Tongue (tissue), 1 donor: ENCODE measurements at regions not wholly inside any gene's neighbourhood (a gene's known extent, or its start where the extent isn't known, plus 50 kb on each side); places are given as distances from the start of the nearest gene placed in this dataset.
"Not testable (repeated sequence)": the region's sequence is repeated elsewhere in the genome, so short reads cannot be mapped to it uniquely, and the experiment has no call there.

ENCODE experiments used
- DNase-seq: peaks from one replicate; pipeline ENCODE4 v3.0.0-alpha.2; 2015

- no peak for DNase-seq
These were observed 1043.3 kb upstream of the CDH6 start for GRCh38 chr5:30150231-30150630.

GRCh38 chr5:30149526-30149925 is 1044.0 kb upstream of the CDH6 start:
- DNase-seq, result no peak

DNA sequence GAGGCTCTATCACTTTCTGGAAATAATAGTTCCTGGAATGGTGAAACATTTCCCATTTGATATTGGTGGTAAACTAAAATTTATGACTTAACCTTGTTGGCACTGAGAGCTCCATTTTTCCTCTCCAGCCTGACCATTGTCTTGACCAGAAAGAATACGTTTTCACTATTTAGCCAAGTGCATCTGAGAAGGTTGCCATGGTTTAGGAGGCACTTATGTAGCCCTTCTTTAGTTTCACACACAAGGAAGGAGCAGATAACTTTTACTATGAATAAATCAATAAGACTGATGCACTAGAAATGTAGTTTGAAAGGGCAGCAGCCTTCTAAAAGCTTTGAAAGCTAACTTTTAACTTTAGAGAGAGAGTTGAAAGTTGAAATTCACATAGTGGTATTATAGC is 1045.5 kb upstream of the CDH6 start:
- DNase-seq, result no peak

- not testable (repeated sequence) for DNase-seq
These were observed 1049.4 kb upstream of the CDH6 start for GRCh38 chr5:30144059-30144458.

DNA sequence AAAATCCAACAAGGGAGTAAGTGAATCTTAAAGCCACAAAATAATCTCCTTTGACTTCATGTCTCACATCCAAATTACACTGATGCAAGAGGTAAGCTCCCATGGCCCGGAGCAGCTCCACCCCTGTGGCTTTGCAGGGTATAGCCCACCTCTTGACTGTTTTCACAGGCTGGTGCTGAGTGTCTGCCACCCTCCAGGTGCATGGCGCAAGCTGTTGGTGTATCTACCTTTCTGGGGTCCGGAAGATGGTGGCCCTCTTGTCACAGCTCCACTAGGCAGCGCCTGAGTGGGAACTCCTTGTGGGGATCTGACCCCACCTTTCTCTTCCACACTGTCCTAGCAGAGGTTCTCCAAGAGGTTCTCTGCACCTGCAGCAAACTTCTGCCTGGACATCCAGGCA is 1051.1 kb upstream of the CDH6 start:
- DNase-seq, result no peak

DNA sequence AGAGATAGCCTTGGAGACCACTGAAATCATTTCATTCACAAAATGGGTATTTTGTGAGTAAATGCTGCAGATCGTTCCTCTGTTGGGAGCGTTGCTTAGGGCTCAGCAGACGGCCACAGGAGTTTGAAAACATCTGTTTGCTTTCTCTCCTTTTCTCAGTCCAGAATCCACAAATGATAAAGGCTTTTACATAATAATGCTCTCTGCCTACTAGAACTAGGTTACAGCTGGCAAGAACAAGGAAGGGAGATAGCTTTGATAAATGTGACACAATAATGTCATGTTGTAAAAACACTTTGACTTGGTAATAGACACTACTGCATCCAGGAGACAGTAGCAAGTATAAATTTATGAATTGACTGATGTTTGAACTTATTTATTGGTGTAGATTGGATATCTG is 1072.4 kb upstream of the CDH6 start:
- no peak for DNase-seq

DNA sequence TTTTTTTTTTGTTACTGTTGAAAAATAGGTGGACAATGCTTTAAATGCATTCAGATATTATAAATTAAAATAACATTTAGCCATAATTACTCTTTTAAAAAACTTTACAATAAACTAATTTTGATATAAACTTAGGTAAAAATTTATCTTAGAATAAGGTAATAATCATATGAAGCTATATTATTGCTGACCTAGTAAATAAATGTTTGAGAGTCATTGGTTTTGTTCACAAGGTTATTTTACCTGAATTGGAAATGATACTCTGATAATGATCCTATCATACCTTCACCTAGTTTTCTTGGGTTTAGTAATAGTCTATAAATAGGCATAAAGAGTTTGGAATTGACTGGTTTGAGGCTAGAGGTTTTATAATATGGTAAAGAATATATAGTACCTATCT is 1076.4 kb upstream of the CDH6 start:
- DNase-seq, result no peak

- DNase-seq, result no peak
These were observed 1079.9 kb upstream of the CDH6 start for GRCh38 chr5:30113542-30113941.

DNA sequence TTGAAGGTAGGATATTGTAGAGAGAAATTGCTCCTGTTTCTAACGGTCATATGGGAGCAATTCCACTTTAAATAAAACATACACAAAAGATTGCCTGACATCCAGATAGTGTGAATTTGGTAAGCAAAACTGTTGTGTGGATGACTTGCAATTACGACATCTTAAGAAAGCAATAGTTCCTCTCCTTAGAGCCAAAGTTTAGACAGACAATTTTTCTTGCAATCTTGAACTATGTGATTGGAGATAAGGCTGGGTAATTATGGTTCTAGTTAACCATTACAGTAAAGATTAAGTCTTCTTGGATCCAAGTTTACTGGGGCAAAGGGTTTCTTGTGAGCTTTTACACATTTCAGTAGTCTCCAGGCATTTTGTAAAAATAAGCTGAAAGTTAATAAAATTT is 1080.6 kb upstream of the CDH6 start:
- no peak for DNase-seq

DNA sequence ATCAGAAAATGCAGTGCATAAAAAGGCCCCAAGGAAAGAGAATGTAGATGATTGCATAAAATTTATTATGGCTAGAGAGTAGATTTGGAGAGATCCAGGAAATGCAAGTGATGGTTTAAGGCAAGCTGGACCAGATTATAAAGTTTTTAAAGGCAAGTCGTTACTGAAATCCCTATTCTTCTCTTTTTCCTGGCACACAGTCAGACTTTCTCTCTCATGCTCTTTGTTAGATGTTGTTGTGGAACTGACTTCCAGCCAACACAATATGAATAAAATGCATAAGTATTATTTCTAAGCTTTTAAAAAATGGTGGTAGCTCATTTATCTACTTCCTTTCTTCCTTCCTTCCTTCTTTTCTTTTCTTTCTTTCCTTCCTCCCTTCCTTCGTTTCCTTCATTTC is 1085.4 kb upstream of the CDH6 start:
- no peak for DNase-seq

DNA sequence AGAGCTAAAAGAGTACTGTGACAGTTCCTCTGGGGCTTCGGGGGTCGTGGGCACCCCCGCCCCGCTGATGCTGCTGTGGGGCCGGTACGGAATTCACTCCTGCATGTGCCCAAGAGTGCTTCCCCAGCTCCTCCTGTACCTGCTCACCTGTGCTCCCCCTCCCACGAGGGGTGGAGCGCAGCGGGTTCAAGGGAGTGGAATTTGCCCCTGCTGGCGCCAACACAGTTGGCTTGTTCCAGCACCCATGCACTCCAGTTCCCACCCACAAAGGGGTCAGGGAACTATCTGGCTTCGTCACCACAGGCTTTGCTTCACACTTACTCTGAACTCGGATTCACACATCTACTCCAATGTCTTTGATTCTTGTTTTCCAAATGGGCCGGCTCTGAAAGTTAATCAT is 1086.9 kb upstream of the CDH6 start:
- DNase-seq, result no peak

DNA sequence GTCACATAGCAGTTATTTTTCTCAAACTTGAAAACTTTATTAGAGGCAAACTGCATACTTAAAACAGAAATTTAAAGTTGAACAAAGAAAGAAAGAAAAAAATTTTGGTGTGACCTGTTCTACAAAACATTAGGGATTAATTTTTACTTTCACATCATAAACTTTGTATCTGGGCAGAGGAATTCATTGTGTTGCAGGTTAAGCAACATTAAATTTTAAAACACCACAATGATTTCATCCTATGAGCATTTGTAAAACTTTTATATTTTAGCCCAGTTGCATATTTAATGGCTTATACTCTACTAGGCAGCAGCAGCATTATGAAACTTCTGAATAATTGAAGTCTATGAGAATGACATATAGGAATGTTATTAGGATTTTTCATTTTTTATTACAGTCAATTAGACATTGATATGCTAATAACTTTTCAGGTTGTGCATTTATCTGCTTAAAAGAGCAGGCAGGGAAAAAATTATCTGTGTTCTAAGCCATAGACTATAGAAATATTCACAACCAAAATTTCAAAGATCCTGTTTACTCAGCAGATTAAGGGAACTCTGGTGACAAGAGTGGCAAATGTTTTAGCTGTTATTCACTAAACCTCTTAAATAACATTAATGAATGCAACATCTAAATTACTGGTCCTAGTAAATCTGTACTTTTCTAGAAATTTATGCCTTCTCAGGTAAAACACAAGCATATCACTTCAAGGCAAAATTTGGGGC is 1088.5 kb upstream of the CDH6 start:
- DNase-seq, result no peak

- DNase-seq, result no peak
These were observed 1089.9 kb upstream of the CDH6 start for GRCh38 chr5:30103452-30104202.

DNA sequence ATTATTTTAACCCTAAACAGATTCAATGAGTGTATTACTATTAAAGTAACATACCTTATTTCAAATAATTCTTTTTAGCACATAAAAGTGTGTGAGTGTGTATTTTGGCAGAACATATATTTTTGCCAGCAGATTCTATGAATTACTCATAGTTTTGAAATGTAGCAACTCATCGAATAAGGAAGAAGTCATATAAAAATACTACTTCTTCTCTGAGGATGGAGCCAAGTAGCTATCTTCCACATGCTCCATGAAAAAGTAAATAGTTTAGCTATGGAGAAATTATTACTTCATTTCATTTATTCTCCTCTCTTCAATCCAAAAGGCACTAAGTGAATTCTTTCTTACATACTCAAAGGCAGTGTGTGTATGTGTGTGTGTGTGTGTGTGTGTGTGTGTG is 1090.4 kb upstream of the CDH6 start:
- DNase-seq, result no peak

- no peak for DNase-seq
These were observed 1091.3 kb upstream of the CDH6 start for GRCh38 chr5:30102185-30102584.

- no peak for DNase-seq
These were observed 1092.6 kb upstream of the CDH6 start for GRCh38 chr5:30100929-30101328.

- no peak for DNase-seq
These were observed 1093.3 kb upstream of the CDH6 start for GRCh38 chr5:30100148-30100713.

GRCh38 chr5:30099634-30100033 is 1093.9 kb upstream of the CDH6 start:
- peak; percentile 1 for DNase-seq

DNA sequence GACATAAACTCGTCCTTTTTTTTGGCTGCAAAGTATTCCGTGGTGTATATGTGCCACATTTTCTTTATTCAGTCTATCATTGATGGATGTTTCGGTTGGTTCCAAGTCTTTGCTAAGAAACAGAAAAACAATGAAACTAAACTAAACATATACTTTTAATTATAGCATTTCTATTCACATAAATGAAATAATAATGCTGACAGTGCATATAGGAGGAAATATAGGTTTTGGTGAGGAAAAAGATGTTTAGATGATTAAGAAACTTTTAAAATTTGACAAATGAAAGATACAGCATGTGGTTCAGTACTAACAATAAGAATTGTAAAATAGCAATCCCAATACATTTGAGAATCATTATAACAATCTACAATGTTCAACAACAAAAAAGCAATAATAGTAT is 1094.5 kb upstream of the CDH6 start:
- DNase-seq, result no peak

DNA sequence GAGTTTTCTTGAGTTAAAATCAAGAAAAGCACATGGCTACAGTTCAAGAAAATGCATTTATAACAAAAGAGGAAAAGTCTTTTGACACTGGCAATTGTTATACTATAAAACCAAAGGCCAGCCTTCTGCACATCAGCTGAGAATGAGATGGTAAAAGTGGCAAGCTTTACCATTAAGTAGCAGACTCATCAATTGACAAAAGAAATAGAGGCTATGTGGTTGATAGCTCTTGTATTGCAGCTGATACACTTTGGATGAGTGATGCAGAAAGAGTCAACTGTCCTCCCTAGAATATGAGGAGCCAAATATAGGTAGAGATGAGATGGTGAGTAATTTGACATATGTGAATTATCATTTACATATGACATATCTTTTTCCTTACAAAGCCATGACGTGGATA is 1100.9 kb upstream of the CDH6 start:
- no peak for DNase-seq

GRCh38 chr5:30069441-30070263 is 1123.8 kb upstream of the CDH6 start:
- DNase-seq, result no peak

DNA sequence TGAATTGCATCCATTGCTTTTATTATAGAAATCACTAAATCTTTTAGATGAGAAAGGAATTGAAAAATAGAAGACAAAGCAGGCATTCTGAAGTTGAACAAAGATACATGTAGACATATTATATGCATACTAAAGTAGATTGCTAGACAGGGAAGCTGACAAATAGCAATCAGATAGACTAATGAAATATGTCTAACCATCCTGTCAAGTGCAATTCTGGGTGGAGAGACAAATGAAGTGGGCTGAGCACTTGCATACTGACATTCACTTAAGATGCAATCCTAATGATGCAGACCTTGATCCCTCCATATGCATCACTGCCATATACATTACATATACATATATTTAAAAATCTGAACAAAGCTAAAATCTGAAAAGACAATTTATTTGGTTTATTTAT is 1130.0 kb upstream of the CDH6 start:
- no peak for DNase-seq

- DNase-seq, result no peak
These were observed 1141.5 kb upstream of the CDH6 start for GRCh38 chr5:30051976-30052375.
